Body of pancreas (tissue), 4 donors: ENCODE measurements at regions not wholly inside any gene's neighbourhood (a gene's known extent, or its start where the extent isn't known, plus 50 kb on each side); places are given as distances from the start of the nearest gene placed in this dataset.
A peak's percentile ranks its signal among the peaks of the same experiment; 100 is the strongest.

Experiments
- ATAC-seq: fragments of 150-250 bp; one replicate; pipeline ENCODE4 v1.9.1; 2016
- DNase-seq, 4 donors: peaks; one replicate each; pipeline ENCODE4 v3.0.0-alpha.2; 2019
- H3K27ac ChIP-seq, 4 donors: fragments of 200-600 bp; sonication (generic); 1 replicate in 3 of 4; 2 replicates in 1 of 4; pipeline versions ENCODE4 v1.5.1 to v1.6.1; 2016 to 2019; ENCODE audit warnings: mild to moderate bottlenecking in 1 of 4, mixed read lengths in 1 of 4, moderate library complexity in 1 of 4
- H3K27me3 ChIP-seq, 2 donors: fragments of 200-600 bp; sonication (generic); one replicate each; pipeline ENCODE4 v1.6.0; 2016; ENCODE audit warnings: mild to moderate bottlenecking in 1 of 2
- H3K36me3 ChIP-seq, 2 donors: fragments of 200-600 bp; sonication (generic); replicated peaks in 1 of 2; 2 replicates each; pipeline ENCODE4 v1.5.1; 2016; ENCODE audit warnings: low read depth in 2 of 2; ENCODE audit not compliant: insufficient read depth in 1 of 2
- H3K4me1 ChIP-seq: fragments of 200-600 bp; sonication (generic); one replicate; pipeline ENCODE4 v1.6.0; 2016
- H3K4me3 ChIP-seq, 2 donors: fragments of 200-600 bp; sonication (generic); 1 replicate in 1 of 2; 2 replicates in 1 of 2; pipeline ENCODE4 v1.5.1; 2016 to 2019
- H3K9me3 ChIP-seq, 3 donors: fragments of 200-600 bp; sonication (generic); 1 replicate in 2 of 3; 2 replicates in 1 of 3; pipeline ENCODE4 v1.5.1; 2016
- CTCF ChIP-seq, 7 experiments: fragments of 450-650 bp in 4 of 7; fragments of 200-600 bp in 3 of 7; sonication (generic) in 3 of 7; IDR thresholded peaks; one replicate each; pipeline ENCODE4 v1.5.1; 2016 to 2019; ENCODE audit warnings: antibody characterized with exemption in 7 of 7
- POLR2A ChIP-seq, 3 donors: fragments of 450-650 bp; IDR thresholded peaks; one replicate each; pipeline ENCODE4 v1.6.1; 2016; ENCODE audit warnings: antibody characterized with exemption in 3 of 3, mild to moderate bottlenecking in 2 of 3
- WGBS, 2 donors: methylation state at CpG; one replicate each; pipeline ENCODE4 v1.1.5; 2017; 5-methylcytosine and 5-hydroxymethylcytosine counted together
- intact Hi-C: fragments of 100-400 bp; cut with DNase I; formaldehyde crosslinking; loops from one replicate; pipeline ENCODE4 v1.15.1; 2023

- Histone ChIP-seq H3K27me3 (no peaks in the 10 kb centered on the region), H3K4me3 (no peak overlapping the region), H3K36me3 (no peaks in the 10 kb centered on the region), H3K27ac (no peak overlapping the region), H3K4me1 (peaks cover 13% of the 10 kb centered on the region), H3K9me3 (no peaks in the 10 kb centered on the region)
- 79 to 90% methylated on average over 1 of the region's 1 CpG for WGBS, 2 donors
- intact Hi-C loops: no loop called here
- no peak for TF ChIP-seq POLR2A (IDR thresholded peaks at IDR 0.05)
- TF ChIP-seq CTCF (IDR thresholded peaks at IDR 0.05): no peak
- ATAC-seq: no peak
- no peak for DNase-seq
These were observed 196.7 kb upstream of the PELI2 start for GRCh38 chr14:55921511-55921910.

- Histone ChIP-seq H3K4me3 (no peak overlapping the region), H3K27me3 (no peaks in the 10 kb centered on the region), H3K4me1 (peaks cover 38% of the 10 kb centered on the region), H3K9me3 (no peaks in the 10 kb centered on the region), H3K36me3 (no peaks in the 10 kb centered on the region), H3K27ac (peak overlapping the region in 2 of 4 donors; percentile 25 to 56)
- TF ChIP-seq CTCF (IDR thresholded peaks at IDR 0.05) (peak in 4 of 7 experiments; percentile 7 to 32 (median 22)), POLR2A (IDR thresholded peaks at IDR 0.05) (no peak)
- peak; percentile 39 to 76 (median 57) for DNase-seq
- intact Hi-C loops: no loop called here
- ATAC-seq: peak; percentile 72
- 6 to 11% methylated on average over 6 of the region's 6 CpGs for WGBS, 2 donors
These were observed 192.2 kb upstream of the PELI2 start for GRCh38 chr14:55926007-55926406.

- ATAC-seq: no peak
- WGBS, 2 donors: 87 to 94% methylated on average over 2 of the region's 2 CpGs
- TF ChIP-seq POLR2A (IDR thresholded peaks at IDR 0.05): no peak
- no peak for TF ChIP-seq CTCF (IDR thresholded peaks at IDR 0.05)
- no peaks in the 10 kb centered on the region for H3K9me3 ChIP-seq
- no peaks in the 10 kb centered on the region for H3K36me3 ChIP-seq
- no peak for DNase-seq
- peak overlapping the region in 2 of 4 donors; percentile 11 to 56 for H3K27ac ChIP-seq
- H3K27me3 ChIP-seq: no peaks in the 10 kb centered on the region
- intact Hi-C loops: no loop called here
- no peak overlapping the region for H3K4me3 ChIP-seq
- peaks cover 38% of the 10 kb centered on the region for H3K4me1 ChIP-seq
These were observed 191.2 kb upstream of the PELI2 start for GRCh38 chr14:55927028-55927427.

GRCh38 chr14:55928276-55928675, 189.9 kb upstream of the PELI2 start:
- DNase-seq (no peak), ATAC-seq (peak; percentile 58)
- intact Hi-C loops: no loop called here
- TF ChIP-seq POLR2A (IDR thresholded peaks at IDR 0.05): no peak
- no peak for TF ChIP-seq CTCF (IDR thresholded peaks at IDR 0.05)
- H3K4me1 ChIP-seq: peaks cover 38% of the 10 kb centered on the region
- H3K9me3 ChIP-seq: no peaks in the 10 kb centered on the region
- peak overlapping the region in 3 of 4 donors; percentile 12 to 28 (median 20) for H3K27ac ChIP-seq
- H3K27me3 ChIP-seq: no peaks in the 10 kb centered on the region
- no peaks in the 10 kb centered on the region for H3K36me3 ChIP-seq
- 4 to 6% methylated on average over 2 of the region's 2 CpGs for WGBS, 2 donors
- no peak overlapping the region for H3K4me3 ChIP-seq

- 78 to 84% methylated on average over 4 of the region's 4 CpGs for whole genome bisulfite sequencing, 2 donors
These were observed 189.1 kb upstream of the PELI2 start for GRCh38 chr14:55929136-55929535.

More at GRCh38 chr14:55929136-55929535, 189.1 kb upstream of the PELI2 start:
- Histone ChIP-seq H3K4me1 (peaks cover 38% of the 10 kb centered on the region), H3K9me3 (no peaks in the 10 kb centered on the region), H3K27ac (no peak overlapping the region), H3K4me3 (no peak overlapping the region), H3K27me3 (no peaks in the 10 kb centered on the region), H3K36me3 (no peaks in the 10 kb centered on the region)
- no peak for ATAC-seq
- DNase-seq: no peak
- no peak for TF ChIP-seq POLR2A (IDR thresholded peaks at IDR 0.05)
- intact Hi-C loops: no loop called here
